ENCODE measurements at regions not wholly inside any gene's neighbourhood (a gene's known extent, or its start where the extent isn't known, plus 50 kb on each side); places are given as distances from the start of the nearest gene placed in this dataset.
"Not testable (repeated sequence)": the region's sequence is repeated elsewhere in the genome, so short reads cannot be mapped to it uniquely, and the experiment has no call there.

GRCh38 chr5:117649821-117650220 lies 1075.2 kb upstream of the SEMA6A start:
- DNase-seq (ENCODE audit: low read depth, low spot score) = no peak

- no peak for DNase-seq (ENCODE audit: low read depth, low spot score)
Measured at GRCh38 chr5:117645400-117645799, 1070.8 kb upstream of the SEMA6A start.

- DNase-seq (ENCODE audit: low read depth, low spot score) = no peak
Measured at GRCh38 chr5:117638581-117638980, 1064.0 kb upstream of the SEMA6A start.

DNA sequence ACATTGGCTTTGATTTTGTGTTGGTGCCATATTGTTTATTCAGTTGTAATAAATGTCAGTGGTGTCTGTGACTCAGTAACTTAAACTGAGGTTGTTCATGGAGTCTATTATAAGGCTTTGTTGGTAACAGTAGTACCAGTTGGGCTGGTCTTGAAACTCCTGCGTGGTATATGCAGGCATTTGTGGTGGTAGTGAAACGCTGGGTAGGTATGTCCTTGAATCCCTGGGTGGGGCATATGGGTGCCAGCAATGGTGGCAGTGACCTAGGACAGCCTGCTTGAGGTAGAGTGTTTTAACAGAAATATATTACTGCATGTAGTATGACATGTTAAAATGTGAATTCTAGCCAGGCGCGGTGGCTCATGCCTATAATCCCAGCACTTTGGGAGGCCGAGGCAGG lies 1058.5 kb upstream of the SEMA6A start:
- no peak for DNase-seq (ENCODE audit: low read depth, low spot score)

DNA sequence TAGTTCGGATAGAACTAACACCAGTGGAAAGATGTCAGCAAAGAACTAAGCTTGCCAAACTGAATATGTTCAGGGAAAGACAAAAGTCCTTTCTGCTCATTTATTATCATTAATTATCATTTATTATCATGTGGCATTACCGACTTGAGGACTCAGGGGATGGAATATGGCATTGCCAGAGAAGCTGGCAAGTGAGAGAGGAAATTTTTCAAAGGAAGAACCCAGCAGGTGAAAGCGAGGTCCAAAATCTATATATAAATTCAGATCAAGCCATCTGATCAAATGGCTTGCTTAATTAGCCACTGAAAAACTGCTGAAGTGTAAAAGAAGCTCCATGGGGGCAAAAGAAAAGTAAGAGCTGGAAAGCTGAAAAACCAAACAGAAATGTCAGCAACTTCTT lies 1049.6 kb upstream of the SEMA6A start:
- DNase-seq (ENCODE audit: low read depth, low spot score) = no peak

DNA sequence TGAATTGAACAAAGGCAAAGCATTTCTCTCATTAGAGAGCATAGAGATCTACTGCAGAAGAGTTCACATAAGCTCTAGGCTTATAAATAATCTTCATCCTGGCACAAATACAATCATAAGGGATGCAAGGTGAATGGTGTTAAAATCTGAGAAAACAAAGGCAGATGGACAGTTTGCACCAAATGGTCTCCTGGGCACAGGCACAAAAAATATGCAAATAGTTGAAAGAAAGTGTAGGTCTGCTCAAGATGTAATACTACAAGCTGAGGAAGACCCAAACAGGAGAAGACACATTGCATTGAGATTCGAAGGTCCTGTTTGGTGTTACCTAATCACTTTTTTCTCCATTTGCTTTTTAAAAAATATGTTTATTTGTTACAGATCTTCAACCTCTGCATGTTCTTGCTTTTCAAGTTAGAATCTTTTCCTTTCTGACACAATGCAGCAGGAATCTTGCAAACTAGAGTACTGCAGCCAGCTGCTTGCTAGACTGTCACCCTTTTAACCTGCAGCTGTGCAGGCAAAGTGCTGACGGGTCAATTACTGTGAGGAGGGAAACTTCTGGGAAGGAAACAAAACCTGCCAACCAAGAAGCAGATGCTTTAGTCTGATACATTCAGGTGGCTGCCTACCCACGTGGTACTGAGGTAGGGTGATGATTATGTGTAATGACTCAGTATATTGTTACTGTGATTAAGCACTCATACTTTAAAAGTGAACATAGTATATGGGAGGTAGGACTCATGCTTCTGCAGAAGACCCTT lies 1048.6 kb upstream of the SEMA6A start:
- no peak for DNase-seq (ENCODE audit: low read depth, low spot score)

- no peak for DNase-seq (ENCODE audit: low read depth, low spot score)
Measured at GRCh38 chr5:117621921-117622320, 1047.3 kb upstream of the SEMA6A start.

DNA sequence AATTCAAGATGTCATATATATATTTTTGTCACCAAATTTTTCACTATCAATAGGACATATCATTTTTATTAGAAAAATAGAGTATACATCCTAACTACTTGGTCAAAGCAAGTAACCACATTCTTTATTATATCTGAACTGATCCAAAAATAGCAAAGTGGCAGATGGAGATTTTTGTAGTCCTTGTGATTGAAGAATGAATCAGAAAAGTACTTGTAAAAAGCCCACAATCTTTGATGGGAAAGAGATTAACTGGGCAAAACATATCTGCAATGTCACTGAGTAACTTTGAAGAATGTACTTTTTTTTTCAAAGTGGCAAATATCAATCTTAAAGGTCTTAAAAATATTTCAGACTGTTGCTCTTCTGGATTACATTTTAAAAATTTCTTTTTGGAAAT lies 1040.6 kb upstream of the SEMA6A start:
- no peak for DNase-seq (ENCODE audit: low read depth, low spot score)

- DNase-seq (ENCODE audit: low read depth, low spot score) = no peak
Measured at GRCh38 chr5:117614408-117614807, 1039.8 kb upstream of the SEMA6A start.

DNA sequence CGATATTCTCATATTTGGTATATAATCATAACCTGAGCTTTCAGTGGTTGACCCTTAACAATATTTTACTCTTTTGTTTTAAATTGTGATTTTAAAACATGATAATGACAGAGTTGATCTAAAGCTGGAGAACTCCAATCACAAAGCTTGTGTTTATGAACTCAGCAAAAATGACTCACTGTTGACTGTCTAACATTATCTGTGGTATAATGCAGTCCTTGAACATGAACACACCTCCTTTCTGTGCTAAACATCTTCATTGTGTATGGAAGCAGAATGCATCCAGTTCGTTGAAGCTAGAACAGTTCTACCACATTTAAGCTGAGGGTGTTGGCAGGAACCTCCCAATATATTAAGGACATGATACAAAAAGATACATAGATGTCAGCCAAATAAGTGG lies 1030.2 kb upstream of the SEMA6A start:
- DNase-seq (ENCODE audit: low read depth, low spot score) = no peak

GRCh38 chr5:117599811-117600210 lies 1025.2 kb upstream of the SEMA6A start:
- not testable (repeated sequence) for DNase-seq (ENCODE audit: low read depth, low spot score)

GRCh38 chr5:117594166-117594565 lies 1019.5 kb upstream of the SEMA6A start:
- no peak for DNase-seq (ENCODE audit: low read depth, low spot score)

DNA sequence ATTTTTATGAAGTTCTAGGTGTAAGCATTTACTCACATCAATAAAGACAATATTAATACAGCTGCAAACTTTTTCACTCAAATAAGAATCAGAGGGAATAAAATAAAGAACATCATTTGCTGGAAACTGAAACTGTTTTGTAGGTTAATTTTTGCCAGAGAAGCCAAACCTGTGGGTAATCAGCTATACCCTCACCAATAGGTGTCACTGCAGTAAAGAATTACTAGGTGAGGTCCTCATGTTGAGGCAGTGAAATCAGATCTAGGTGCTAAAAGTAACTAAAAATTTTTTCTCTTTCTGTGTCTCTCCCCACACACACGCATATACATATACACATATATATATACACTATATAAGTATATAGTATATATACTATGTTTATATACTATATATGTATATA lies 1016.3 kb upstream of the SEMA6A start:
- no peak for DNase-seq (ENCODE audit: low read depth, low spot score)

- DNase-seq (ENCODE audit: low read depth, low spot score) = no peak
Measured at GRCh38 chr5:117588611-117589010, 1014.0 kb upstream of the SEMA6A start.

DNA sequence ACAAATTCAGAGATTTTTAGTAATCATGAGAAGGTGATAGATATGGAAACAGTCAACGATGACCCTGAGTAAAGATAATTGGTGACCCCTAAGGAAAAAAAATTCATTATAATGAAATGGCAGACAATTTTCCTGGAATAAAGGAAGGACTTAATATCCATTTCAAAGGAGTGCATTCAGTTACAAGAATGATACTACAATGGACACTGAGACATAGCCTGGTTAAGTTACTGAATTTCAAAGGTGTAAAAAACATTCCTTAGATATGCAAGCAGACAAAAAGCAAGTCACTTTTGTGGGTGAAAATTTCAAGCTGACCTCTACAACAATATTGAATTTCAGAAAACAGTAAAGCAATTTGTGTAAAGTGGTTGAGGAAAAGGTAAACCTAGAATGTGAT lies 1012.5 kb upstream of the SEMA6A start:
- DNase-seq (ENCODE audit: low read depth, low spot score) = no peak

- DNase-seq (ENCODE audit: low read depth, low spot score) = no peak
Measured at GRCh38 chr5:117568622-117569021, 994.0 kb upstream of the SEMA6A start.

- DNase-seq (ENCODE audit: low read depth, low spot score) = no peak
Measured at GRCh38 chr5:117568126-117568525, 993.5 kb upstream of the SEMA6A start.

DNA sequence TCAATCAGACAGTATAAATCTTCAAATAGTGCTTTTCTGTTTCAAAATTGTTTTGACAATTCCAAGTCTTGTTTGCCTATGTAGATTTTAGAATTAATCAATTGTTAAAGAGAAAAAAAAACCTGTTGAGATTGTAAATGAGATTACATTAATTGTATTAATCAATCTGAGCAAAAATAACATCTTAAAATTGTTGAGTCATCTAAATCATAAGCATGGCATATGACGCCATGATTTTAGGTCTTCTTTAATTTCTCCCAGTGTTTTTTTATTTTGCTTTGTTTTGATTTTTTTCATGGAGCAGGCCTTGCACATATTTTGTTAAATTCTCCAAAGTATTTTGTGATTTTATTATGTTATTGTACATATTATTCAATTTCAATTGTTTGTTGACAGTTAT lies 988.0 kb upstream of the SEMA6A start:
- no peak for DNase-seq (ENCODE audit: low read depth, low spot score)

GRCh38 chr5:117561531-117561930 lies 986.9 kb upstream of the SEMA6A start:
- DNase-seq (ENCODE audit: low read depth, low spot score) = no peak

- DNase-seq (ENCODE audit: low read depth, low spot score) = no peak
Measured at GRCh38 chr5:117559005-117559844, 984.6 kb upstream of the SEMA6A start.

DNA sequence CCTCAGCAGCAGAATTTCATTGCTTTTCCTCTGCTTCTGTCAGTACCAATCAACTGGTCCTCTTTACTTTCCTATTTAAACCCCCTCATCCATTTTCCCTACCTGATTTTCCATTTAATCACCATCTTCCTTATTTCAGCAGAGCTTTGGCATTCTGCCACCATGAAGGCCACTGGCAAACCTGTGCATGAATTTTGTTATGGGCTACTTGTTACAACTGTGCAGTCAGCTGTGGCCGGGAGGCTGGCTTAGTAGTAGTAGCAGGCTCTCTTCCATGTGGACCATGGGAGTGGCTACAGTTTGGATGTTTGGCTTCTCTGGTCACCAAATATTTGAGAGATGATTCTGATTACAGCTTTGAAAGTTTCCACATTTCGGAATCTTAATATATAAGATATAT lies 976.6 kb upstream of the SEMA6A start:
- no peak for DNase-seq (ENCODE audit: low read depth, low spot score)

DNA sequence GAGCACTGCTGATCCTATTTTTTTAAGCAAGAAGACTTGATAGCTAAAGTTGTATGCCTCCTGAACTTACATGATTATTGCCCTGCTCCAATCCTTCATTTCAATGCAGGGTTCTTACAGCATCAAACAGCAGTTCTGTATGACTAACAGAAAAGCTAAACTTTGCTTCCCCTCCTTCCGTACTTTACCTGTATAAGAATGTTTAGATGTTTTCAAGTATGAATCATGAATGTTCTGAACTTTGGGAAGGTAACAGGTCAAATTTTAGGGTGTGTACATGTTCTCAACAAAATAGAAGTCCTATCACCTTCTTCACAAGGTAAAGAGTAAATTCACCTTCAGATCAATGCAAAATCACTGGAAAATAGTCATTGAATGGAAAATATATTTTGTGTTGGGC lies 972.6 kb upstream of the SEMA6A start:
- DNase-seq (ENCODE audit: low read depth, low spot score) = no peak

- no peak for DNase-seq (ENCODE audit: low read depth, low spot score)
Measured at GRCh38 chr5:117539692-117540091, 965.1 kb upstream of the SEMA6A start.

Data from activated CD4-positive, CD25-positive, alpha-beta regulatory T cell treated with anti-CD3 and anti-CD28 coated beads, Interleukin-2, amount 50 U/mL, for 16 hours (primary cell).